ENCODE measurements at regions not wholly inside any gene's neighbourhood (a gene's known extent, or its start where the extent isn't known, plus 50 kb on each side); places are given as distances from the start of the nearest gene placed in this dataset.

DNA sequence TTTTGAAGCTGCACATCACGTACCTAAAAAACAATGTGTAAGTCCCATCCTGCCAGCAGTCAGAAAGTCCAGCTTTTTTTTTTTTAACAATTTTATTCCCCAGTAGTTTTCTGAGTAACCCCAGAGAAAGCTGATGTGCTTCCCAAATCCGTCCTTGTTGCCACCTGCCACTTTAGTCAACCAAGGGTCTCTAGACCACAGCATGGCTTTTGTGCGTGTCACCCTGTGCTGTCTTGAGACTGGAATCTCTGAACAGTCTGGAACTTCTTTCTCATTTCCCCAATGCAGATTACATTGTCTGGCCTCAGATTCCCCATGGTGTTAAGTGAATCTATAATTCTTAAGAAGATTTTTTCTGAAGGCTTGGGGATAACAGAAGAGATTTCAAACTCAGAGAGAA, 289.2 kb upstream of the KLF12 start (continued):
- TF ChIP-seq, protein P1, sequence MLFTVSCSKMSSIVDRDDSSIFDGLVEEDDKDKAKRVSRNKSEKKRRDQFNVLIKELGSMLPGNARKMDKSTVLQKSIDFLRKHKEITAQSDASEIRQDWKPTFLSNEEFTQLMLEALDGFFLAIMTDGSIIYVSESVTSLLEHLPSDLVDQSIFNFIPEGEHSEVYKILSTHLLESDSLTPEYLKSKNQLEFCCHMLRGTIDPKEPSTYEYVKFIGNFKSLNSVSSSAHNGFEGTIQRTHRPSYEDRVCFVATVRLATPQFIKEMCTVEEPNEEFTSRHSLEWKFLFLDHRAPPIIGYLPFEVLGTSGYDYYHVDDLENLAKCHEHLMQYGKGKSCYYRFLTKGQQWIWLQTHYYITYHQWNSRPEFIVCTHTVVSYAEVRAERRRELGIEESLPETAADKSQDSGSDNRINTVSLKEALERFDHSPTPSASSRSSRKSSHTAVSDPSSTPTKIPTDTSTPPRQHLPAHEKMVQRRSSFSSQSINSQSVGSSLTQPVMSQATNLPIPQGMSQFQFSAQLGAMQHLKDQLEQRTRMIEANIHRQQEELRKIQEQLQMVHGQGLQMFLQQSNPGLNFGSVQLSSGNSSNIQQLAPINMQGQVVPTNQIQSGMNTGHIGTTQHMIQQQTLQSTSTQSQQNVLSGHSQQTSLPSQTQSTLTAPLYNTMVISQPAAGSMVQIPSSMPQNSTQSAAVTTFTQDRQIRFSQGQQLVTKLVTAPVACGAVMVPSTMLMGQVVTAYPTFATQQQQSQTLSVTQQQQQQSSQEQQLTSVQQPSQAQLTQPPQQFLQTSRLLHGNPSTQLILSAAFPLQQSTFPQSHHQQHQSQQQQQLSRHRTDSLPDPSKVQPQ (CRISPR knock-in tag; IDR thresholded peaks at IDR 0.05; ENCODE audit: borderline replicate concordance), result no peak
- no peak for TF ChIP-seq RBM15 (IDR thresholded peaks at IDR 0.05; ENCODE audit: insufficient read depth, low read length)
- TF ChIP-seq ZFP30 (CRISPR knock-in tag; IDR thresholded peaks at IDR 0.05; ENCODE audit: borderline replicate concordance), result no peak
- TF ChIP-seq ZNF668 (CRISPR knock-in tag; IDR thresholded peaks at IDR 0.05), result no peak
- TF ChIP-seq TRIM28 (IDR thresholded peaks at IDR 0.05), result no peak
- TF ChIP-seq, protein P2, sequence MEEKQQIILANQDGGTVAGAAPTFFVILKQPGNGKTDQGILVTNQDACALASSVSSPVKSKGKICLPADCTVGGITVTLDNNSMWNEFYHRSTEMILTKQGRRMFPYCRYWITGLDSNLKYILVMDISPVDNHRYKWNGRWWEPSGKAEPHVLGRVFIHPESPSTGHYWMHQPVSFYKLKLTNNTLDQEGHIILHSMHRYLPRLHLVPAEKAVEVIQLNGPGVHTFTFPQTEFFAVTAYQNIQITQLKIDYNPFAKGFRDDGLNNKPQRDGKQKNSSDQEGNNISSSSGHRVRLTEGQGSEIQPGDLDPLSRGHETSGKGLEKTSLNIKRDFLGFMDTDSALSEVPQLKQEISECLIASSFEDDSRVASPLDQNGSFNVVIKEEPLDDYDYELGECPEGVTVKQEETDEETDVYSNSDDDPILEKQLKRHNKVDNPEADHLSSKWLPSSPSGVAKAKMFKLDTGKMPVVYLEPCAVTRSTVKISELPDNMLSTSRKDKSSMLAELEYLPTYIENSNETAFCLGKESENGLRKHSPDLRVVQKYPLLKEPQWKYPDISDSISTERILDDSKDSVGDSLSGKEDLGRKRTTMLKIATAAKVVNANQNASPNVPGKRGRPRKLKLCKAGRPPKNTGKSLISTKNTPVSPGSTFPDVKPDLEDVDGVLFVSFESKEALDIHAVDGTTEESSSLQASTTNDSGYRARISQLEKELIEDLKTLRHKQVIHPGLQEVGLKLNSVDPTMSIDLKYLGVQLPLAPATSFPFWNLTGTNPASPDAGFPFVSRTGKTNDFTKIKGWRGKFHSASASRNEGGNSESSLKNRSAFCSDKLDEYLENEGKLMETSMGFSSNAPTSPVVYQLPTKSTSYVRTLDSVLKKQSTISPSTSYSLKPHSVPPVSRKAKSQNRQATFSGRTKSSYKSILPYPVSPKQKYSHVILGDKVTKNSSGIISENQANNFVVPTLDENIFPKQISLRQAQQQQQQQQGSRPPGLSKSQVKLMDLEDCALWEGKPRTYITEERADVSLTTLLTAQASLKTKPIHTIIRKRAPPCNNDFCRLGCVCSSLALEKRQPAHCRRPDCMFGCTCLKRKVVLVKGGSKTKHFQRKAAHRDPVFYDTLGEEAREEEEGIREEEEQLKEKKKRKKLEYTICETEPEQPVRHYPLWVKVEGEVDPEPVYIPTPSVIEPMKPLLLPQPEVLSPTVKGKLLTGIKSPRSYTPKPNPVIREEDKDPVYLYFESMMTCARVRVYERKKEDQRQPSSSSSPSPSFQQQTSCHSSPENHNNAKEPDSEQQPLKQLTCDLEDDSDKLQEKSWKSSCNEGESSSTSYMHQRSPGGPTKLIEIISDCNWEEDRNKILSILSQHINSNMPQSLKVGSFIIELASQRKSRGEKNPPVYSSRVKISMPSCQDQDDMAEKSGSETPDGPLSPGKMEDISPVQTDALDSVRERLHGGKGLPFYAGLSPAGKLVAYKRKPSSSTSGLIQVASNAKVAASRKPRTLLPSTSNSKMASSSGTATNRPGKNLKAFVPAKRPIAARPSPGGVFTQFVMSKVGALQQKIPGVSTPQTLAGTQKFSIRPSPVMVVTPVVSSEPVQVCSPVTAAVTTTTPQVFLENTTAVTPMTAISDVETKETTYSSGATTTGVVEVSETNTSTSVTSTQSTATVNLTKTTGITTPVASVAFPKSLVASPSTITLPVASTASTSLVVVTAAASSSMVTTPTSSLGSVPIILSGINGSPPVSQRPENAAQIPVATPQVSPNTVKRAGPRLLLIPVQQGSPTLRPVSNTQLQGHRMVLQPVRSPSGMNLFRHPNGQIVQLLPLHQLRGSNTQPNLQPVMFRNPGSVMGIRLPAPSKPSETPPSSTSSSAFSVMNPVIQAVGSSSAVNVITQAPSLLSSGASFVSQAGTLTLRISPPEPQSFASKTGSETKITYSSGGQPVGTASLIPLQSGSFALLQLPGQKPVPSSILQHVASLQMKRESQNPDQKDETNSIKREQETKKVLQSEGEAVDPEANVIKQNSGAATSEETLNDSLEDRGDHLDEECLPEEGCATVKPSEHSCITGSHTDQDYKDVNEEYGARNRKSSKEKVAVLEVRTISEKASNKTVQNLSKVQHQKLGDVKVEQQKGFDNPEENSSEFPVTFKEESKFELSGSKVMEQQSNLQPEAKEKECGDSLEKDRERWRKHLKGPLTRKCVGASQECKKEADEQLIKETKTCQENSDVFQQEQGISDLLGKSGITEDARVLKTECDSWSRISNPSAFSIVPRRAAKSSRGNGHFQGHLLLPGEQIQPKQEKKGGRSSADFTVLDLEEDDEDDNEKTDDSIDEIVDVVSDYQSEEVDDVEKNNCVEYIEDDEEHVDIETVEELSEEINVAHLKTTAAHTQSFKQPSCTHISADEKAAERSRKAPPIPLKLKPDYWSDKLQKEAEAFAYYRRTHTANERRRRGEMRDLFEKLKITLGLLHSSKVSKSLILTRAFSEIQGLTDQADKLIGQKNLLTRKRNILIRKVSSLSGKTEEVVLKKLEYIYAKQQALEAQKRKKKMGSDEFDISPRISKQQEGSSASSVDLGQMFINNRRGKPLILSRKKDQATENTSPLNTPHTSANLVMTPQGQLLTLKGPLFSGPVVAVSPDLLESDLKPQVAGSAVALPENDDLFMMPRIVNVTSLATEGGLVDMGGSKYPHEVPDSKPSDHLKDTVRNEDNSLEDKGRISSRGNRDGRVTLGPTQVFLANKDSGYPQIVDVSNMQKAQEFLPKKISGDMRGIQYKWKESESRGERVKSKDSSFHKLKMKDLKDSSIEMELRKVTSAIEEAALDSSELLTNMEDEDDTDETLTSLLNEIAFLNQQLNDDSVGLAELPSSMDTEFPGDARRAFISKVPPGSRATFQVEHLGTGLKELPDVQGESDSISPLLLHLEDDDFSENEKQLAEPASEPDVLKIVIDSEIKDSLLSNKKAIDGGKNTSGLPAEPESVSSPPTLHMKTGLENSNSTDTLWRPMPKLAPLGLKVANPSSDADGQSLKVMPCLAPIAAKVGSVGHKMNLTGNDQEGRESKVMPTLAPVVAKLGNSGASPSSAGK (IDR thresholded peaks at IDR 0.05), result no peak

Measured in K562 (cell line).